Cardiac muscle cell (in vitro differentiated cells and primary cell): ENCODE measurements at regions not wholly inside any gene's neighbourhood (a gene's known extent, or its start where the extent isn't known, plus 50 kb on each side); places are given as distances from the start of the nearest gene placed in this dataset.

Experiments used
- DNase-seq, 2 donors: peaks; one replicate each; pipeline versions ENCODE4 v3.0.0 to v3.0.0-alpha.2; 2010 to 2017; ENCODE audit warnings: low read depth in 1 of 2, low spot score in 1 of 2
- H3K27ac ChIP-seq: fragments of 200-600 bp; sonication (generic); 2 replicates; pipeline ENCODE4 v1.5.1; 2016
- H3K27me3 ChIP-seq: fragments of 200-600 bp; sonication (generic); 2 replicates; pipeline ENCODE4 v1.6.0; 2016; ENCODE audit warnings: control low read depth
- H3K36me3 ChIP-seq: fragments of 200-600 bp; sonication (generic); 2 replicates; pipeline ENCODE4 v1.5.1; 2016; ENCODE audit warnings: control low read depth
- H3K4me1 ChIP-seq: fragments of 200-600 bp; sonication (generic); 2 replicates; pipeline ENCODE4 v1.8.1; 2017; ENCODE audit warnings: low read depth, mild to moderate bottlenecking, mixed run types
- H3K4me3 ChIP-seq: fragments of 200-600 bp; sonication (generic); 2 replicates; pipeline ENCODE4 v1.5.1; 2016; ENCODE audit warnings: mild to moderate bottlenecking
- H3K9me3 ChIP-seq: fragments of 200-600 bp; sonication (generic); 2 replicates; pipeline ENCODE4 v1.5.1; 2017; ENCODE audit warnings: low read depth, mild to moderate bottlenecking, control low read depth
- TF ChIP-seq, protein P1 (sequence below): IDR thresholded peaks from 2 replicates; pipeline ENCODE4 v1.5.1; 2012; ENCODE audit warnings: low read depth, mild to moderate bottlenecking, low read length

DNA sequence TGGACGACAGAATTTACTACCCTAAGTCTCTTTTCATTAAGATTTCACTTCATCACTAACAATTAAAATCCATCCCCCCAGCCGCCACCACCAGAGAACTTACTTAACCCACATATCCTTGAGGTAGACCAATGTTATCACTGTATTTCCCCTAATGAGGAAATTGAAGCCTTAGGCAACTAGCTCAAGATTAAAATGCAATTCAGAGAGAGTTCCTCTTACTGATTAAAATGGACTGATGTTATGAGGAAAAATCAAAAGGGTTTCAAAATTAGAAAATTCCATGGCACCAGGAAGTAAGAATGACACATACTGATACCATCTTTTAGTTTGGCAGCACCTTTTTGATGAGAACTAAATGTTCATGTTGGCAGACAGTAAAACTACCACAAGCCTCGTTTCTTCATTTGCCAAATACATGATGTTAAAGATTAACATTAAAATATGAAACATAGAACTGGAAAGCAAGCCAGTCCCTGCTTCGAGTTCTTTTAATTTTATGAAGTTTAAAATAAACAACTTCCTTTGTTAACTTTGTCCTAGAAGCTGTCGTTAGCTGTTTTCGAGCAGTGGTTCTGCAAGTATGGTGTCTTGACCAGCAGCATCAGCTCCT, 69.3 kb upstream of the CCDC160 start:
- DNase-seq, result no peak
- Histone ChIP-seq H3K4me1 (peaks cover 5% of the 10 kb centered on the region), H3K4me3 (no peak overlapping the region), H3K27ac (no peak overlapping the region), H3K27me3 (no peaks in the 10 kb centered on the region), H3K36me3 (peaks cover 6% of the 10 kb centered on the region), H3K9me3 (no peaks in the 10 kb centered on the region)
- TF ChIP-seq, protein P1, sequence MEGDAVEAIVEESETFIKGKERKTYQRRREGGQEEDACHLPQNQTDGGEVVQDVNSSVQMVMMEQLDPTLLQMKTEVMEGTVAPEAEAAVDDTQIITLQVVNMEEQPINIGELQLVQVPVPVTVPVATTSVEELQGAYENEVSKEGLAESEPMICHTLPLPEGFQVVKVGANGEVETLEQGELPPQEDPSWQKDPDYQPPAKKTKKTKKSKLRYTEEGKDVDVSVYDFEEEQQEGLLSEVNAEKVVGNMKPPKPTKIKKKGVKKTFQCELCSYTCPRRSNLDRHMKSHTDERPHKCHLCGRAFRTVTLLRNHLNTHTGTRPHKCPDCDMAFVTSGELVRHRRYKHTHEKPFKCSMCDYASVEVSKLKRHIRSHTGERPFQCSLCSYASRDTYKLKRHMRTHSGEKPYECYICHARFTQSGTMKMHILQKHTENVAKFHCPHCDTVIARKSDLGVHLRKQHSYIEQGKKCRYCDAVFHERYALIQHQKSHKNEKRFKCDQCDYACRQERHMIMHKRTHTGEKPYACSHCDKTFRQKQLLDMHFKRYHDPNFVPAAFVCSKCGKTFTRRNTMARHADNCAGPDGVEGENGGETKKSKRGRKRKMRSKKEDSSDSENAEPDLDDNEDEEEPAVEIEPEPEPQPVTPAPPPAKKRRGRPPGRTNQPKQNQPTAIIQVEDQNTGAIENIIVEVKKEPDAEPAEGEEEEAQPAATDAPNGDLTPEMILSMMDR, result no peak

- DNase-seq, result peak; percentile 22 to 75
- Histone ChIP-seq H3K9me3 (no peaks in the 10 kb centered on the region), H3K27me3 (no peaks in the 10 kb centered on the region), H3K4me3 (peak overlapping the region; percentile 70), H3K36me3 (peaks cover 6% of the 10 kb centered on the region), H3K27ac (peak overlapping the region; percentile 81), H3K4me1 (peaks cover 26% of the 10 kb centered on the region)
- TF ChIP-seq, protein P1, result no peak
These were observed 65.1 kb upstream of the CCDC160 start for GRCh38 chrX:134171661-134172587.

DNA sequence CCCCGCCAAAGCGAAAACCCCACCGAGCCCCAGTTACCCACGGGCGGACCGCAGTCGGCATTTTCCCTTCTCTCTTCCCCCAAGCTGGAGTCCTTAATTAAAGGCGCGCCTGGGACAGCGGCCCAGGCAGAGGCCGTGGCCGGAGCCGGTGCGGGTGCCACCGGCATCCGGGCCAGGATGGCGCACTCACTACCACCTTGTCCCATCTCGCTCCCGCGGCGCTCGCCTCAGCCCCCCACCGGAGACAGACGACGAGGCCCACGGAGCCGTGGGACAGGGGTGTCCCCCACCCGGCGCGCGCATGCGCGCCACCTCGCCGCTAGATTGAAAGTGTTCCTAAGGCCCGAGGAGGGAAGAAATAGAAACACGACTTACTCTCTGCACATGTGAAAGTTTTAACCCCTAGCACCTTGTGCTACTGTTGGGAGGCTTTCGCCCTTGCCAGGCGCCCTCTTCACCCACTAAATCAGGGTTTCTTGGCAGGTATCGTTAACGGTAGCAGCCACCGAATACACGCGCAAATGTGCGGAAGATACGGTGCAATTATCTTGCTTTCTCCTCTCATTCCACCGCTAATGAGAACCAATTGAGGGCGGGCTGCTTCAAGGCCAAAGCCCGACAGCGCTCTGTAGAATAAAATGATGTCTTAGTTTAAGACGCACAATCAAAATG, 64.3 kb upstream of the CCDC160 start:
- TF ChIP-seq, protein P1, result no peak
- Histone ChIP-seq H3K9me3 (no peaks in the 10 kb centered on the region), H3K36me3 (peaks cover 6% of the 10 kb centered on the region), H3K27me3 (no peaks in the 10 kb centered on the region), H3K27ac (peak overlapping the region; percentile 81), H3K4me3 (peak overlapping the region; percentile 70), H3K4me1 (peaks cover 34% of the 10 kb centered on the region)
- peak; percentile 8 to 60 for DNase-seq

DNA sequence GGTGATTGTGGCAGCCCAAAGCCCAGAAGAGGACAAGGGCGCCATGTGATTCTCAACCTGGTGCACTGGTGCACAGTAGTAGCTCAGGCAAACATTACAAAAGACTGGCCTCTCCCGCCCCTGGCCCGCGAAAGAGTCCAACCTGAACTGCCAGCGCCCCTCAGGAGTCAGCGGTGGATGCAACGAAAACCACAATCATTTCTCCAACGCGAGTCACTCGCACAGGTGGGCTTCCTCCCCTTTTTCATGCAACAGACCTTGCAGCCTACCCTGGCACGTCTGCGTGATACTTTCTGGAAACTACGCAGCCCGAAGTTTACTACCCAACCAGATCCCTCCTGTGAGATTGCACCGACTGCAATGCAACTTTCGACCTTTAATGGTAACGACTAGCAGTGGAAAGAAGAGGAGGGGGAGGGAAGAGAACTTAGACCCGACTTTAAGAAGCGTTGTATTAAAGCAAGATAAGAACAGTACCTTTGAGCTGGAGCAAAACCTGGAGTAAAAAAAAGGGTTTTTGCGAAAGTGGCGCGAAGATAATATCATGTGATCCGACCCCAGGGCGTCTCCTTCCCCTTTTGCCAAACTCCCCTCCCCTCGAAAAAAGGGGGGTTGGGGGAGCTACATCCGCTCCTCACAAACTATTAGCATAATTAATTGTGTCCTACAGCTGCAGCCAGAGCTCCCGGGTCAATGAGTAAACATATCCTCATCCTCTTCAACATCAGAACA, 63.3 kb upstream of the CCDC160 start:
- DNase-seq, result peak in 1 of 2 donors; percentile 38
- peak overlapping the region; percentile 70 for H3K4me3 ChIP-seq
- peak overlapping the region; percentile 81 for H3K27ac ChIP-seq
- H3K9me3 ChIP-seq, result no peaks in the 10 kb centered on the region
- peaks cover 42% of the 10 kb centered on the region for H3K4me1 ChIP-seq
- no peaks in the 10 kb centered on the region for H3K27me3 ChIP-seq
- H3K36me3 ChIP-seq, result peaks cover 6% of the 10 kb centered on the region
- TF ChIP-seq, protein P1, result no peak

DNA sequence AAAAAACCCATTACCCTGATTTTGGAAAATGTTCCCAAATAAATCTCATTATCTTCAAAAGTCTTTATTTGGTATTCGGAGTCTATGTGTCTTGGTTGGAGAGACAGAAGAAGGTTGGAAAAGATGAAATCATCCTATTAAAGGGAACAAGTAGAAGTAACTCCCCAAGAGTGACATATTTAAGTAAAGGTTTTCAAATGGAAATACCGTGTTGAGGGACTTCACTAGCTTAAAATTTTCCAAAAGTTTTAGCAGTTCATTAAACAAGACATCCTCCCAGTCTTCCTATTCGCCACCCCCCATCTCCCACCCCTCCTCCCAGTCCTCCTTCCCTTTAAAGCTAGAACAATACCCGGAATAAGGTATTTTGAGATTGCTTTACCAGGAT, 62.7 kb upstream of the CCDC160 start:
- no peak overlapping the region for H3K27ac ChIP-seq
- no peak for DNase-seq
- peak overlapping the region; percentile 70 for H3K4me3 ChIP-seq
- no peaks in the 10 kb centered on the region for H3K9me3 ChIP-seq
- H3K27me3 ChIP-seq, result no peaks in the 10 kb centered on the region
- peaks cover 6% of the 10 kb centered on the region for H3K36me3 ChIP-seq
- H3K4me1 ChIP-seq, result peaks cover 42% of the 10 kb centered on the region
- TF ChIP-seq, protein P1, result no peak
